HEK293 (cell line): ENCODE measurements at regions not wholly inside any gene's neighbourhood (a gene's known extent, or its start where the extent isn't known, plus 50 kb on each side); places are given as distances from the start of the nearest gene placed in this dataset.

Experiments
- CTCF ChIP-seq: fragments of 450-650 bp; formaldehyde crosslinking; IDR thresholded peaks from 2 replicates; pipeline ENCODE4 v1.5.1; 2016; ENCODE audit warnings: missing biosample characterization, missing genetic modification characterization
- ZBTB11 ChIP-seq: fragments of 450-650 bp; formaldehyde crosslinking; conservative IDR thresholded peaks from 2 replicates; pipeline ENCODE4 v1.5.1; 2016; ENCODE audit warnings: low read depth, missing biosample characterization, missing genetic modification characterization
- ZNF140 ChIP-seq: fragments of 450-650 bp; formaldehyde crosslinking; IDR thresholded peaks from 2 replicates; pipeline ENCODE4 v1.5.1; 2016; ENCODE audit warnings: missing biosample characterization, missing genetic modification characterization
- ZNF248 ChIP-seq: fragments of 450-650 bp; formaldehyde crosslinking; IDR thresholded peaks from 2 replicates; pipeline ENCODE4 v1.5.1; 2017; ENCODE audit warnings: missing biosample characterization, missing genetic modification characterization
- ZNF510 ChIP-seq: fragments of 450-650 bp; formaldehyde crosslinking; IDR thresholded peaks from 2 replicates; pipeline ENCODE4 v1.5.1; 2018; ENCODE audit warnings: mild to moderate bottlenecking, missing genetic modification characterization, missing biosample characterization; ENCODE audit not compliant: insufficient replicate concordance

GRCh38 chr2:88949336-88949735, 257.9 kb downstream of the RPIA start:
- TF ChIP-seq CTCF (tag by site-specific recombination) (no peak), ZNF248 (tag by site-specific recombination) (no peak), ZNF510 (tag by site-specific recombination) (no peak), ZNF140 (no peak), ZBTB11 (tag by site-specific recombination) (no peak)
